SU-DHL-6 (cell line): ENCODE measurements at regions not wholly inside any gene's neighbourhood (a gene's known extent, or its start where the extent isn't known, plus 50 kb on each side); places are given as distances from the start of the nearest gene placed in this dataset.

ENCODE experiments used
- CTCF ChIP-seq: fragments of 200-600 bp; sonication (generic); IDR thresholded peaks from one replicate; pipeline ENCODE4 v1.5.1; 2017; ENCODE audit warnings: antibody characterized with exemption, mild to moderate bottlenecking, low read length, moderate library complexity; ENCODE audit not compliant: insufficient read depth, poor library complexity, severe bottlenecking
- EZH2phosphoT487 ChIP-seq: fragments of 200-600 bp; sonication (generic), shearing (Covaris generic); conservative IDR thresholded peaks from 2 replicates; pipeline ENCODE4 v1.6.1; 2018; ENCODE audit warnings: mild to moderate bottlenecking, antibody characterized with exemption, low read length, moderate library complexity, mixed read lengths

- TF ChIP-seq CTCF (no peak), EZH2phosphoT487 (no peak)
Observed at GRCh38 chr6:91140449-91140848, 553.6 kb upstream of the MAP3K7 start.
